HG03565 (cell line): ENCODE measurements at regions not wholly inside any gene's neighbourhood (a gene's known extent, or its start where the extent isn't known, plus 50 kb on each side); places are given as distances from the start of the nearest gene placed in this dataset.
"Not testable (repeated sequence)": the region's sequence is repeated elsewhere in the genome, so short reads cannot be mapped to it uniquely, and the experiment has no call there.

ENCODE experiments used
- ATAC-seq: cut with Tn5 transposase; IDR thresholded peaks from one replicate; pipeline ENCODE4 v1.9.1; 2021; ENCODE audit warnings: mild to moderate bottlenecking, moderate library complexity; ENCODE audit not compliant: unreplicated experiment

DNA sequence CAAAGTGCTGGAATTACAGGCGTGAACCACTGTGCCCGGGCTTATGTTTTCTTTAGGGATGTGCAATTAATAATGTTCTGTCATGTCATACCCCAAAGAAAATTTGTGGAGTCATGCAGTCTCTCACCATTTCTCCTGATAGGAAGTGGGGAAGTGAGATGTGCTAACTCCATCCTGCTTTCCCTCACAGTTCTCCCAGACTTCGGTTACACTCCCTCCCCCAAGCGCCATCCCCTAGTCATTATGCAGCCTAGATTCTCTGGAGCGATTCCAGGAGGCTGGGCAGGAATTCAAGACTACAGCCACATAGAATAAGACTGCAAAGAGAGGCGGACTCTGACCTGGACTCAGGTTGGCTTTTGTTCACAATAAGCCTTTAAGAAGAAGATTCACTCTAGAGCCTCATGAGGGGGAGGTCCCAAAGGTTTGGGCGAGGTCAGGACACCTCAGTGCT lies 271.4 kb downstream of the ALDH8A1 start:
- no peak for ATAC-seq

DNA sequence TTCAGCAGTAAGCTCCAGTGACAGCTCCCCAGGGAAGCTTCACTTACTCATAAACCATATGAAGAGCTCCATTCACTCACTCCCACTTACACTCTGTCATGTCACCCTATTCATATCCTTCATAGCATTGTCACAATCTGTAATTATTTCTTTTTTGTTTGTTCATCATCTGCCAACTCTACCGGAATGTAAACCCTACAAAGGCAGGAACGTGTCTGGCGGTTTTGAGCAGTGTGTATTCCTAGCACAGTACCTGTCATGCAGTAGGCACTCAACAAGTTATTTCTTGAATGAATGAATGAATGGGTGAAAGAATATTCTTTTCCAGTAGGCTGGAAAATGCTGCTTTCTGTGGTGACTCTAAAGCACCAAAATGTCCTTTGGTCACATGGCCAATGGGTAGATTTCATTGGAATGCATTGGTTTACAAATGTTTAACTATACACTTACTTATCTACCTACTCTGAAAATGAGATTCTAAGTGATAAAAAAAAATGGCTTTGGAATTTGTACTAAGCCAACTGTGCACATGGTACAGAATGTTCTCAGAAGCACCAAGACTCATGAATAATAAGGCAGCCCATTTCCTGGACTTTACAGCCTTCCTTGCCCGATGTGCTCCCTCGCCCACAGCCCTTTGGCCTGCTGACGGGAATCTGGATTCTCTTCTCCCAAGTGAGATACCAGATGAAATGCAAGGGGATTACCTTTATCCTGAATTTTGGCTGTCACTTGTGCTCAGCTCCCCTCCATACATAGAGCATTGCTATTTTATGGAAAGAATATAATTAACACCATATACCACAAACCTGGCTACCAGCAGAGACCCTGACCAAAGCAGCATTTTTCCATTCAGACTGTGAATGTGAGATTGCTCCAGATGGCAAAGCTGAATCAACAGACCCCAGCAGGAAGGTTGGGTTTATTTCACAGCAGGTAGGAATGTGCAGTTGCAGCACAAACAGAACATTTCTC lies 273.3 kb downstream of the ALDH8A1 start:
- no peak for ATAC-seq

DNA sequence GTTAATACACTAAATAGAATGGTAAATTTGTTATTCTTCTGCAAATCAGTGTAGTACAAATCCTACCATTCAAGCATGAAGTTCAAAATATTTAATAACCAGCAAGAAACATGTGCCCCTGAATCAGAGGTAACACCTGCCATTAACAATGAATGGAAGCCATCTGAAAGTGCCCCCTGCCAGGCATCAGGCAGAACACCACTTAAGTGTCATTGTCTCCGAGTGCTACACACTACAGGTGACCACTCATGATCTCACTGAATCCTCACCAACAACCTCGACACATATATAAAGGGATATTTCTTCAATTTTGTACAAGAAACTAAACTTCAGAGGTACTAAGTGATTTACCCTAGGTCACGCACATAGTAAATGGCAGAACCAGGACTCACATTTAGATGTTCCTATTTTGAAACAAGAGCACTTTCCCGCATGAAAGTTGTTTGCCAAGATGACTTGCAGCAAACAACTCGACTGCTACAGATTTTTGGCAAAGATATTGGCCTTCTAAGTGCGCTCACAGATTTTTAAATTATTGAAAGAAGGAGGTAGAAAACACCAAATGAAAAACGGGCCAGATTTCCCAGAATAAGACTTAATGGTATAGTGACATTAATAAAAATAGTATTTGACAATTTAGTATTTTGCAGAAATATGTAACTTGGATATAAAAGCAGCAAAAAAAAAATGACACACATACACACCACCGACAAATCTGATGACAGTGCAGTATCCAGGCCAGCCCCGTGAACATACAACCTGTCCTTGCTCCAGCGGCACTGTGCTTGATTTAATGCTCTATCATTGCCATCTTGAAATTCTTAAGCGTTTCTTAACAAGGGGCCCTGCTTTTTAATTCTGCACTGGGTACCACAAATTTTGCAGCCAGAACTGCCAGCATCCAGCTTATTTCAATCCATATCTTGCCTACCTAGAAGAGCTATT lies 274.5 kb downstream of the ALDH8A1 start:
- no peak for ATAC-seq

DNA sequence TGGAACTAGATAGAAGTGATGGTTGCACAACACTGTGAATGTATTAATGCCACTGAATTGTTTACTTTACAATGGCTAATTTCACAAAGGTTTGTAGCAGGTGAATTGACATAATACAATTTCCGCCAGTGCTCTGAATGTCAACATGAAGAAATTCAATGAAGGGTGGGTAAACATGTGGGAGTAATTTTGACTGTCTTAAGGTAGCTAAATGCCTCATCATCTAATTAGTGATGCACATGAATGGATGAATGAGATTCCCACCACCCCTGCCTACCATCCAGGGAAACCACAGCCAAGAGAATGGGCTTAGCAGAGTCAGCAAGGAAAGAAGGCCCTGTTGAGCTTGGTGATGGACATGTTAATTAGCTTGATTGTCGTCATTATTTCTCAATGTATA lies 275.3 kb downstream of the ALDH8A1 start:
- ATAC-seq = no peak

DNA sequence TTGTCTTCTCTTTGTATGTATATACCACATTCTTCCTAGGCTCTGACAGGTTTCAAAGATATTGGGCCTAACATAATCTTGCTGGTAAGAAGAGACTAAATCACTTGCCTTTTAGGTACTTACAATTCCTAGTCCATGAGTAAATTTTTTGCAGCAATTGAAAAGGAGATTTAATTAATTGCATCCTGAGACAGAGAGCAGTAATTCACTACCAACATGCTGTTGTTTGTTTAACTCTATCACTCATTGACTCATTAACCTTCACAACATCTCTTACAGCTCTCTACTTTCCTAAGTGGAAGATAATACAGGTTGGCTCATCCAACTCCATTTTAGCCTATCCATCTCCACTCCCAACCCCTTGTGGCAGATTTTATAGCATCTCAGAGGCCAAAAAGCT lies 280.4 kb downstream of the ALDH8A1 start:
- ATAC-seq = no peak

DNA sequence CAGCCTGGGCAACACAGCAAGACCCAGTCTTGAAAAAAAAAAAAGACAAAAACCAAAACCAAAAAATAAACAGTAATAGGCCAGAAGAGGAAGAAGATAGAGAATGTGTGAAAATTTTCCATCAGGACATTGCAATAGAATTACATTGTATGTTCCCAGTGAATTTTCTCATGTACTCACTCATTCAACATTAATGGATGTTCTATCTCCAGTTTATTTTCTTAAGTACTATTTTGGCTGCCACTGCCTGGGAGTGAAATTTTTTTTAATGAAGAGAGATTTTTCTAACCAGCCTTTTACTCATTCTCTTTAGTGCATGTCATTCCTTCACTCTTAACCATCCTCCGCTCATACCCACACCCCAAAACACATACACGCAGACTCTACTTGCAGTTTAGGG lies 282.8 kb downstream of the ALDH8A1 start:
- ATAC-seq = no peak

DNA sequence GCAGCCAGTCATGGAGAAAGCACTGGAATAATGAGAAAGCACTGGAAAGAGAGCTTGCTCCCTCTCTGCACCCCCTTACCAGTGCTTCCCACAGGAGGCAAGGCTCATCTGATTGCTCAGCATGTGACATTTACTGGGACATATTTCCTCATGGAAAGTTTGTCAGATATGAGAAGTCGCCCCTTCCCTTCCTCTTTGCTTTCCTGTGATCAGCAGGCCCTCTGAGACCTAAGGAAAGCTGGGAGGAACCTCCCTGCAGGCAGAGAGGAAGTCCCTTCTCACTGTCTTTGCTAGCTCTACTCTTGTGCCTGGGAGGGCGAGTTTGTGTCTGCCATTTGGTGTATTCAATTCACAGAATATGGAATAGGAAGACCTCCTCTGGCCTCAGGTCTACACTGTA lies 283.8 kb downstream of the ALDH8A1 start:
- ATAC-seq = no peak

DNA sequence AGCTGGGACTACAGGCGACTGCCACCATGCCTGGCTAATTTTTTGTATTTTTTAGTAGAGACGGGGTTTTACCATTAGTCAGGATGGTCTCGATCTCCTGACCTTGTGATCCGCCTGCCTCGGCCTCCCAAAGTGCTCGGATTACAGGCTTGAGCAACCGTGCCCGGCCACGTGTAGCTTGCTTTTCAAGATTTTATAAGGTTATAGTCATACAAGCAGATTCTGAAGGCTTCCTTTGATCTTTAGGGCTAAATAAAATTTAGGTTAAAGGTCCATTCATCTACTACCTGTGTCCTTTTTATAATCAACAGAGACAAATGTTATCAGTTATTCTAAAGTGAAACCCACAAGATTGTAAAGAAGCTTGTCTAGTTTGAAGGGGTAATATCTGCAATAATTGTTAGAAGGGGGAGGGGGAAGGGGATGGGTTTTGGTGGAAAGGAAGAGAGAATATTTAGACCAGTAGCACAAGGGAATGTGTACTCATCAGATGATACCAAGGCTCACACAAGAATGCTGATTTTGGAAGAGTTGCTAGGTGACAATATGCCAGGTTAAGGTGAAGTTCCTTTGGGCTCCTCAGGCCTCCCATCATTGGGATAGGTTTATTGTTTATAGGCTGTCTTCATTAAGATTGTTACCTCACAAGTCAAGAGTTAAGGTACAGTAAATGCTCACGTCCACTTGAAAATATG lies 284.7 kb downstream of the ALDH8A1 start:
- no peak for ATAC-seq

DNA sequence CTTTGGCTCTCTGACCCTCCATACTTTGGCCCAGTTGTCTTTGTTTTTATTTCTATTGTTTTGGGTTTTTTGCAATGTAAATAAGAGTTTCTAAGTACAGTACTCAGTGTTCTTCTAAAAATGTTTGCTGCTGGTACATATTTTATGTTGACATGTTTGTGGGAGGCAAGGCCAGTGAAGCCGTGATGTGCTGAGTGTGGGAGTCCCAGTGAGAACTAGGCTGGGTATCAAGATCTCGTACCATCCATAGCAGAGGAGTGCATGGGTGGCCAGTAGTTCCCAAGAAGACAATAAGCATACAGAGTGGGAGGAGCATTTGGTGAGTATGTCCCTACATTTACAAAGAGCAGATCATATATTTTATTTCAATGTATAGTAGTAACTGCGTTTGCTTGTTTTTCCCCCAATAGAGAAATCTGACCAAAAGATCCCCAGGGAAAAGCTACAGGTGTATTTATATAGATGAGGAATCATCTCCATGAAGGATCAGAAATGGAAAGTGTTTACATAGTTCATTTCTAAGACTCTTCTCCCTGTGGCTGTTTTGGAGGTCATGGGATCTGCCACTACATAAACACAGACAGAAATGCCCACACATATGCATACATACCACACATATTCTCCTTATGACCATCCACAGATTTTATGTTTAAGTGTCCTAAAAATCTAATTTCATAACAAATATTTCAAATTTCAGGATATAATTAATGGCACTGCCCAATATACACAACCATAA lies 285.9 kb downstream of the ALDH8A1 start:
- no peak for ATAC-seq

DNA sequence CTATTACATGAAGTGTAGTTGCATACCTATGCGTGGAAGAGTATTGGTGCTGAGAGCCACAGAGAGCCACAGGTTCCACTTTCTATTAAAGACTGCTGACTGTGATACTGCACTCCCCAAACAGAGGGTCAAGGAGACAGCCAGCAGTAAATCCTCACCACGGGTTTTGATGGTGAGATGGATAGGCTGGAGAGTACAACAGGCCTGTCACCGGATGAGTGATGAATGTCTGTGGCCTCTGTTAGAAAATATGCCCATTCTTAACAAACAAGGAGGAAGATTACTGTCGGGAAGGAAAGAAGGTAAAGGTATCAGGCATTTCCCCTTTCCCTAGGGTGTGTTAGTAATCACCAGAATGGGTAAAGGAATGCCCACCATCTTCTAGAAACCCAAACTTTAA lies 286.5 kb downstream of the ALDH8A1 start:
- ATAC-seq = no peak

DNA sequence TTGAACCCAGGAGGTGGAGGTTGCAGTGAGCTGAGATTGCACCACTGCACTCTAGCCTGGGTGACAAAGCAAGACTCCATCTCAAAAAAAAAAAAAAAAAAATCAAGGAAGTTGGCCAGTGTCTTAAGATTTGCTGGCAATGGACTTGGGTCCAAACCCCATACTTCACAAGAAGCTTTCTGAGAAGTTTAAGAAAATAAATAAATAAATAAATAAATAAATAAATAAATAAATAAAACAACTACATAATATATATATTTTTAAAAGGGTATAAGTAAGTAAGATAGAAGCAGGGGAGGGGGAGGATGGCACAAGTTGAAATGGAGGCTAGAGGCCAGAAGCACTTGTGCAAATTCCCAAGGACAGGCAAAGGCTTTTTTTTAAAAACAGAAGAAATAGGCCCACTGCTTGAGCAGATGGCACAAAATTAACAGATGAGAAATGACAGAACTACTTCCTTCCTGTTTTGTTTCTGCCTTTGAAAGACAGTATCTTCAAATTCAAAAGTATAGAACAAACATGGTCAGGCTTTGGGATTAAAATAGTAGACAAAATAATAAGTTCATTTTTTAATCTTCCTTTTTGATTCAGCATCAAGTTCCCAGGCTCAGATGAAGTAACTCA lies 287.7 kb downstream of the ALDH8A1 start:
- ATAC-seq = no peak

DNA sequence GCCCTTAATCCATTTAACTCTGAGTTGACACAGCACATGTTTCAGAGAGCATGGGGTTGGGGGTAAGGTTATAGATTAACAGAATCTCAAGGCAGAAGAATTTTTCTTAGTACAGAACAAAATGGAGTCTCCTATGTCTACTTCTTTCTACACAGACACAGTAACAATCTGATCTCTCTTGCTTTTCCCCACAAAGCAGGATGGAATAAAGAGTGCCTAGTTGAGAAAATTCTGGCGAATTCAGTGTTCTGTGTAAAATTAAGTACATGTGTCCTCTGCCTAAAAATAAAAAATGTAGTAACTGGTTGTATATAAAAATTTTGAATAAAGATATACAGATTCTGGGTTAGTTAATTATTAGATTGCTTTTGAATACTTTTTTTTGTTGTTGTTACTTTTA lies 290.0 kb downstream of the ALDH8A1 start:
- not testable (repeated sequence) for ATAC-seq

DNA sequence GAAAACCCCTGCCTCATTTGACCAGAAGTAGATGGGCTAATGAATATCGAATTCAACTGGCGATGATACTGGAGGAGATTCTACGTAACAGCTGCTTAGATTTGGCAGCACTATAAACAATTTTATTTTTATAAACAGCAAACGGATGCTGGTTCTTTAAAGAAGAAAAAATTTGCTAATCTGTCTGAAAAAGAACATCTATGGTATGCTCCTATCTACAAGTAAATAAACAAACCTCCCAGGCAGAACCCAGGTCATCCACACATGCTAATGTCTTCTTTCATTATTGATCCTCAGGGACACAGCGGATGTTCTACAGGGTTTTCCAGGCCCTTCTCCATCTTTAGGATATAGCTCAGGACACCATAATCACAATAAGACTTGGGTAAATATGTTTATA lies 291.3 kb downstream of the ALDH8A1 start:
- ATAC-seq = no peak

DNA sequence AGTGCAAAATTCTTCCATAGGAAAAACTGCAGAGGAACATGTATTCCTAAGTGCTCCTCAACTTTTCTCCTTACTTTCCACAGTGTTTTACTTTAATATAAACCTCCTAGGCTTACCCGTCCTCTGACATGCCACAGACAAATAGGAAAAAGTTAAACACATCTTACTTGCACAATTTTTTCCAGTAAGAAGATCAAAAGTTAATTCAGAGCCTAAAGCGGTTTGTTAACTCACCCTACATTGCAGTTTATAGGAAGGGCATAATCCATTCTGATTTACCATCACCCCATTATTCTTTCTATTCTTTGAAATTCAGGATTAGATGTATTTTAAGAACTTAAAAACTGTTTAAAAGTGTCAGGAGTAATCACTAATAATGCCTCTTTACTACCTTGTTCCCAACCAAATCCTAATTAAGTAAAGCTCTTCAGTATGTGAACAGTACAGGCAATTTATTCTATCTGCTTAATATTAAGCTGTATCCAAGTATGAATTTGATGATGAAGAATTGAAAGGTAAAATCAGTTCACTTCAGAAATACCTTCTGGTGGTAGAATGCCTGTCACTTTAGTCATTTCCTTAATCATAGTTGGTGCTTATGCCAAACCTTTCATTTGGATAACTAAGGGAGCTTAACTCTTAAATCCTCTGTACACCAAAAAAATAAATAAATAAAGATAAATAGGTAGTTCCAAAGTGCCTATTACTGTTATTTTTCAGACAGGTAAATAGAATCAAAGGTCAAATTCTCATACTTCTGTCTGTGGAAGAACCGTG lies 292.0 kb downstream of the ALDH8A1 start:
- no peak for ATAC-seq

DNA sequence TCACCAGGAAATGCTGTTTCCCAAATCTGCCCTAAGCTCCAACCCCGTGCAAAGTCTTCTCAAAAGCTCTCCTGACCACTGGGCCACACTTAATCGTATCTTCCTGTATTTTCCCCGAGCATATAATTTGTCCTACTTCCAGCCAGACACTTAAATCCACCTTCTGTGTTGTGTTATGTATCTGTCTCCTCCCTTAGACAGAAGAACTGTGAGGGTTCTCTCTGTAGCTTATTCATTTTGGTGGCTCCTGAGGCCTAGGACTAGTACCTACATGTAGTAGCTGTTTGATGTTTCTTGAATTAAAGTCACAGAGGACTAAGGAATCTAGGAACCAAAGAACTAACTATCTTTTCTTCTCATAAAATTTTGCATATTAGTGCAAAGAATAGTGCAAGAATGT lies 292.6 kb downstream of the ALDH8A1 start:
- no peak for ATAC-seq

DNA sequence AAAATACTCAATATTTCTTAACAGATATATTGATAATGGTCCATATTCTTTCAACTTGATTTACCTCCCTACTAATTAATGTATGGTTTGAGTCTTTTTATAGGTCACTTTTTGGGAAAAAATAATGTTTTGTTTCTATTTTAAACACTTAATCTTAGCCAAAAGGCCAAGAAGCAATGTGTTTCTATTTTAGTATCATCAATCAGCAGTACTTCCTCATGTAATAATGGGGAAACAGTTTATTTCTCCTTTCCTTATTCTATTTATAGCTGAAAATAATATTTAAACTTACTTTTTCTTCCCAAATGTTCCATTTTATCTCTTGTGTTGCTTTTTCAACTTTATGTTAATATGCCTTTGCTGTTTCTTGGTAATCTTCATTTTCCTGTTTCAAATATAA lies 295.1 kb downstream of the ALDH8A1 start:
- ATAC-seq = no peak

DNA sequence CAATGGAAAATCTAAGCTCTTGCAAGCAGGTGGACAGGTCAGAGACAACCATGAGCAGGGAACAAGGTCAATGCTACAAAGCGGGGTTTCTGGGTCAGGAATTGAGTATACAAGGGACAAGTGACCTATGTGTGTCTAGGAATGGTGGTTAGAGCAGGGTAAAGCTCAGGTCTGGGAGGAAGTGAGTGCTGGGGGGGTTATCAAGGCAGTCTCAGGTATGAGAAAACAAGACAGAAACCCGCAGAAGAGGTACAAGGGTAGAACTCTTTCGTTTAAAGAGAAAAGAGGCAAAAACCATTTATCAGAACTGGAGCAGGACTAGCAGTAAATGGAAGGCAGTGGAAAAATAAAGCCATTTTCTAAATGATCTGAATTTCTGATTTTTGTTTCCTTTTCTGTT lies 298.4 kb downstream of the ALDH8A1 start:
- ATAC-seq = no peak

DNA sequence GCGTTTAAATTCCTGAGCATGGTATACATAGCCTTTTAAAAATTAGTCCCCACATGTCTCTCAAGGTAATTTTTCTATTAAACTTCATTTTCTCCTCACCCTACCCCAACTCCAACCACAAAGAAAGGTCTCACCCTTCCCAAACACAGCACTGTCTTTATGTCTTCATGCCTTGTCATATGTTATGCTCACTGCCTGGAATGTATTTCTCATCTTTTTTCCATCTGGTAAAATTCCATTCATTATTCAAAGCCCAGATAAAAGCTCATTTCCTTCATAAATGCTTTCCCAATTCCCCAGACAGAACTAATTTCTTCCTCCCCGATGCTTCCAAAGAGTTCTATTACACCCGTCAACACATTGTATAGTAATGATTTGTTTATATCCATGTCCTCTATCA lies 302.0 kb downstream of the ALDH8A1 start:
- ATAC-seq = no peak

DNA sequence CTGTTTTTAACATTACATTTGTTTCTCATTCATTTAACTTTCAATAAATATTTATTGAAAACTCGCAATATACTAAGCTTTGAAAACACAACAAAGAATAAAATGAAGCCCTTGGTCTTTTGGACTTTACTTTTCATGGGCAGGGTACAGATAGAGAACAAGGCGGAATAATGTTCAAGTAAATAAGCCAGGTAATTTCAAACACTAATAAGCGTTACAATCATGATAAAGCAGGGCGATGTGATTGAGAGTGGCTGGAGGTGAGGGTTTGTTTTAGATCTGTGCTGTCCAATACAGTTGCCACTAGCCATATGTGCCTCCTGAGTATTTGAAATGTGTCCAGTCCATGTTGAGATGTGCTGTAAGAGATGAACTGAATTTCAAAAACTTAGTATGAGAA lies 307.1 kb downstream of the ALDH8A1 start:
- no peak for ATAC-seq
